Fibroblast of gingiva (primary cell): ENCODE measurements at regions not wholly inside any gene's neighbourhood (a gene's known extent, or its start where the extent isn't known, plus 50 kb on each side); places are given as distances from the start of the nearest gene placed in this dataset.
"Not testable (repeated sequence)": the region's sequence is repeated elsewhere in the genome, so short reads cannot be mapped to it uniquely, and the experiment has no call there.

Experiments
- DNase-seq: peaks from one replicate; pipeline ENCODE4 v3.0.0-alpha.2; 2011; ENCODE audit warnings: low read depth

GRCh38 chr3:187473778-187474406 is 105.7 kb downstream of the RTP4 start:
- DNase-seq, result no peak

- DNase-seq, result not testable (repeated sequence)
These were observed 98.1 kb downstream of the RTP4 start for GRCh38 chr3:187466306-187466705.

DNA sequence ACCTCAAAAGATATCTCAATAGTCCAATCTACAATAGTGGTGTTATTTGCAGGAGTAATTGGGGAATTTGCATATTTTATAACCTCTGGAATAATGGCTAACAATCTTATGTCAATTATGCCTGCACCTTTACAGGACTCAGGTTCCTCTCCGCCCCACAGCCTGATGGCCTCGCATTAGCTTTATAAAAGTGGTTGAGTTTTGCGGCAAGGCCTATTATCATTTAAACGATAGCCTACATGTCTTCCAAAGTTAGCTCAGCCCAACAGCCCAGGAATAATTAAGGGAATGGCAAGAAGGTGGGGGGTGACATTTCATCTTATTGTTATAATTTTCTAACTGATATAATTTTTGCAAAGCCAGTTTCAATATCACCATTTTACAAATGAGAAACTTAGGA is 97.3 kb downstream of the RTP4 start:
- no peak for DNase-seq

DNA sequence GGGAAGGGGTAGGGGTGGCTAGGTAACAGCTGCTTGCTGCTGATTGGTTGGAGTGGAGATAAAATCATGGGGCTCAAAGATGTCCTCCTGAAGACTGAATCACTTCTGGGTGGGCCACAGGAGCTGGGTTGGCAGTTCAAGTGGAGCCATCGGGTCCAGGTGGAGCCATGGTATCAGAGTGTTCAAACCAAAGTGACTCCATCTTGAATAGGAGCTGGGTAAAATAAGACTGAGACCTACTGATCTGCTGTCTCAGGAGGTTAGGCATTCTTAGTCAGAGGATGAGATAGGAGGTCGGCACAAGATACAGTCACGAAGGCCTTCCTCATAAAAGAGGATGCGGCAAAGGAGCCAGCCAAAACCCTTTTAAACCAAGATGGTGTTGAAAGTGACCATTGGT is 96.5 kb downstream of the RTP4 start:
- no peak for DNase-seq

DNA sequence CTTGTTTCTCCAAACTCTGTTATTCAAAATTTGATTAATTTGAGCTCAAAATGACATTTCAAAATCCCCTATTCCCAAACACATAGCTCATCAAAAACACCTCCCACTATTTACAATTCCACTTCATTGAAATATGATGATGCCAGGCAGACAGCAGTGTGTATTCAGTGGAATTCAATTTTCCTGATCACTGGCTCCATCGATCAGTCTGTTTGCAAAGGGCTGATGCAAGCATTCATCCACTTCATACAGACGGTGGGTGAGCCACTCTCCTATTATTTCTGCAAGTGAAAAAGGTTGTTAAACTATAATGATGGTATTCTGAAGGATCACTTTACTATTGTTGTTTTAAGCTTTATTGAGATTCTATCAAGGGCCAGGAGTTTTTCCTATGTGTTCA is 90.7 kb downstream of the RTP4 start:
- no peak for DNase-seq

GRCh38 chr3:187458383-187458782 is 90.2 kb downstream of the RTP4 start:
- DNase-seq, result no peak

DNA sequence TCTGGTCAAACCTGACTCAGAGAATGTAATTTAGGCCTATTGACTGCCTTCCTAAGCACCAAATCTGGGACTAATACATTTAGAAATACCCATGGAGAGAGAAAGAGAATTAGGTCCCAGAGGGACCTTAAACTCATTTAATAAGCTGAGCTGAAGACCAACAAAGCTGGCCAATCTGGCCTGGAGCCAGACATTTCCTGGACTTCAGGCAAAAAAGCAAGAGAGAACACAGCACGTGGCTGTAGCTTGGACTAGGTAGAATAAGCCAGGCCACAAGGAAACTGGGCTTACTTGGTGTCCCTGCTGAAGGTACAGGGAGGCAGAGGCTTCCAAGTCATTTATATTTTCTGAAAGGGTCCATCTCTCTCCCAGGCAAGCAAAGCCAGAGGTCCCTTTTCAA is 88.1 kb downstream of the RTP4 start:
- DNase-seq, result peak; percentile 13

DNA sequence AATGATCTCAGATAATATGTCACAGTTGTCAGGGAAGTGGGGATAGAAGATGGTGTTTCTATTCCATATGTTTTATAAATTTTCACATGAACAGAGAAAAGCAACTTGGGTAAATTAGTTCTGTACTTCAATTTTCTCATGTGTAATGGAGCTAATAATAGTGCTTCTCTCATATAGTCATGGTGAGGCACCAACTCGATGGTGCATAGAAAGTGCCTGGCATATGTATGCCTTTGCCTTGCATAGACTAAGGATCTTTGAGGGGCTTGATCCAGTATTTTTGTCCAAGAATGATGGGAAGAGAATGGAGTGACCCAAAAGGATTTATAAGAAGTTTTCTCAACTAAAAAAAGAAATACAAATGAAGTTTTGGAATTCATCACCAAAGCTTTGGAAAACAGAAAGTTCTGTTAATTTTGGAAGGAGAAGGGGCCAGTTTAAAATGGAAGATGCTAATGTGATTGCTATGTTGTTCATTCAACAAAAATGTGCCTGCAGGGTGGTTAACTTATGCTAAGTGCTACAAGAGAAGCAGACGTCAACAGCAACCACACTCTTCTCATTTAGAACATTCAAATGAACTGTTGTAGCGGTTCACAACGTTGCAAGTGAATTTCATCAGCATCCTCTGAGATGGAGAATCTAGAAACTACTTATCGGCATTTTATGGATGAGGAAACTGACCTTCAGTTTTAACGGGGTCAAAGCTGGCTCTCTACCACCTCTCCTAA is 86.1 kb downstream of the RTP4 start:
- DNase-seq, result no peak

GRCh38 chr3:187450431-187451190 is 82.4 kb downstream of the RTP4 start:
- no peak for DNase-seq

- DNase-seq, result no peak
These were observed 80.5 kb downstream of the RTP4 start for GRCh38 chr3:187448674-187449073.

DNA sequence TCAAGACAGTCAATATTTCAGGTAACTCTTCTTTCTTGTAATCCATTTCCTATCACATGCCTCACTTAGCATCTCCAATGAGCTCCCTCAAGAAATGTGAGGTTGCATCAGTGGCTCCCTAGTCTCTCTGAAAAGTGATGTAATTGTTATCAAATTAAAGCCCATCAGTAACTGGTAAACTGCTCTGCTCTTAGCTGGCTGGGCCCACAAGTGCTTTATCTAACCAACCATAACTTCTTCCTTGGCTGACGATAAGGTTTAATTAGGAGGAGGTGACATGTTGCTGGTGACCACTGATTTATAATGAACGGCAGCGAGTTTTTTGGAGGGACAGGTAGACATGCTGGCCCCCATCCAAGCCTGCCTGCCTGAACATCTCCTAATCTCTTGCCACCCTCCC is 79.6 kb downstream of the RTP4 start:
- no peak for DNase-seq

DNA sequence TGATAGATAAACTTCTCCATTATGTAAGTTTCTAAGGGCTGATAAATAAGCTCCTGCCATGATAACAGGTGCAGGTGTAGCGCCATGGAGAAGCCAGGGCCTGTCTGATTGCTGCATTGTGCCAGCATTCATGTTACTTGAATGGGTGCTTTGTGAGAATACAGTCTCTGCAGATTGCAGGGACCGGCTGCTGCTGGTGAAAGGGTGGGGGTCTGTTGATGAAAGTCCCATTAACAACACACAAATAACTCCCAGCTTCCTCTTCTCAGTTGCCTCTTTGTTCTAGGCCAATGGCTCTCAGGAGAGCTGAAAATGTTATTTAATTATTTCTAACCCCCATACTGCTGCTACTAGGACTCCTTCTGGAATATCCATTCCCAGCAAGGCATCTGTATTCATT is 77.2 kb downstream of the RTP4 start:
- DNase-seq, result no peak

- DNase-seq, result no peak
These were observed 66.3 kb downstream of the RTP4 start for GRCh38 chr3:187434524-187434923.

- no peak for DNase-seq
These were observed 62.4 kb downstream of the RTP4 start for GRCh38 chr3:187430576-187430975.
